ENCODE measurements at regions not wholly inside any gene's neighbourhood (a gene's known extent, or its start where the extent isn't known, plus 50 kb on each side); places are given as distances from the start of the nearest gene placed in this dataset.

DNA sequence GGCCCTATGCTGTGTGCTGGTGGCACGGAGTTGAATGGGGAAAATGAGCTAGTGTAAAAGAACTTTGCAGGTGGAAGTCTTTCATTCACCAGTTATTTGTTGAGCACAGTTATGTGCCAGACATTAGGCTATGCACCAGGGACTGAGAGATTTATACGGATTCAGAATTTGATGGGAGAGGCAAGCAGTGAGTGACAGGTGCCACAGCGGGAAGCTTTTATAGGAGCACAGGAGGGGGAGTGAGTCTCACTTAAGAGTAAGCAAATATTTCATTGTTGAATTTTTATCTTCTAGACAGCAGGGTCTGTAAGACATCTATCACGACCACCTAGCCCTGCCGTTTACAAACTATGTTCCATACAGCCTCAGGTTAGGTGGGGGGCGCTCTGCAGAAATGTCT is 320.6 kb downstream of the SNAPC1 start:
- ChIA-PET CTCF (no interaction called here), POLR2A (ENCODE audit: low non-redundant PET) (no interaction called here)

DNA sequence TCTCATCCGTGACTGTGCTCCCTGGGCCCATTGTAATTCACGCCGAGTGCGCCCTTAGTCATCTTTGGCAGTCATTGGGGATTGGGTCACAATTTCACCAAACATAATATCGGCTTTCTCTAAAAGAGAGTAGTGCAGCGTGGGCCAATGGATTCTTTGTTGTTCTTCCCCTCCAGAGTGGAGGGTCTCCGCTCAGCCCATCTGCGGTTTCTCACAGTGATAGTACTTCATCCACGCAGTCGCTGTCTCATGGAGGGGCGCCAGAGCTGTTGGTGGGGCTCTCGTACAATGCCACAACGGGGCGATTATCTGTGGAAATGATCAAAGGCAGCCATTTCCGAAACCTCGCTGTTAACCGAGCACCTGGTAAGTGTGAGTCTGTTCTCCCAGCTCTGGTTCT is 321.8 kb downstream of the SNAPC1 start:
- TF ChIP-seq, protein P1, sequence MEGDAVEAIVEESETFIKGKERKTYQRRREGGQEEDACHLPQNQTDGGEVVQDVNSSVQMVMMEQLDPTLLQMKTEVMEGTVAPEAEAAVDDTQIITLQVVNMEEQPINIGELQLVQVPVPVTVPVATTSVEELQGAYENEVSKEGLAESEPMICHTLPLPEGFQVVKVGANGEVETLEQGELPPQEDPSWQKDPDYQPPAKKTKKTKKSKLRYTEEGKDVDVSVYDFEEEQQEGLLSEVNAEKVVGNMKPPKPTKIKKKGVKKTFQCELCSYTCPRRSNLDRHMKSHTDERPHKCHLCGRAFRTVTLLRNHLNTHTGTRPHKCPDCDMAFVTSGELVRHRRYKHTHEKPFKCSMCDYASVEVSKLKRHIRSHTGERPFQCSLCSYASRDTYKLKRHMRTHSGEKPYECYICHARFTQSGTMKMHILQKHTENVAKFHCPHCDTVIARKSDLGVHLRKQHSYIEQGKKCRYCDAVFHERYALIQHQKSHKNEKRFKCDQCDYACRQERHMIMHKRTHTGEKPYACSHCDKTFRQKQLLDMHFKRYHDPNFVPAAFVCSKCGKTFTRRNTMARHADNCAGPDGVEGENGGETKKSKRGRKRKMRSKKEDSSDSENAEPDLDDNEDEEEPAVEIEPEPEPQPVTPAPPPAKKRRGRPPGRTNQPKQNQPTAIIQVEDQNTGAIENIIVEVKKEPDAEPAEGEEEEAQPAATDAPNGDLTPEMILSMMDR (conservative IDR thresholded peaks at IDR 0.05; ENCODE audit: low read depth): no peak
- ChIA-PET CTCF (interaction anchor here (1.0 kb wide), 1 partner anchor 12 kb away, joined by 3 read pairs; no protein-coding TSS in a partner anchor), POLR2A (ENCODE audit: low non-redundant PET) (no interaction called here)
- no peak for DNase-seq (ENCODE audit: low spot score)
- H3K27ac ChIP-seq: no peak overlapping the region

More for the DNA sequence above, 320.6 kb downstream of the SNAPC1 start:
- H3K27ac ChIP-seq: no peak overlapping the region
- TF ChIP-seq, protein P1 (conservative IDR thresholded peaks at IDR 0.05; ENCODE audit: low read depth): no peak
- no peak for DNase-seq (ENCODE audit: low spot score)

DNA sequence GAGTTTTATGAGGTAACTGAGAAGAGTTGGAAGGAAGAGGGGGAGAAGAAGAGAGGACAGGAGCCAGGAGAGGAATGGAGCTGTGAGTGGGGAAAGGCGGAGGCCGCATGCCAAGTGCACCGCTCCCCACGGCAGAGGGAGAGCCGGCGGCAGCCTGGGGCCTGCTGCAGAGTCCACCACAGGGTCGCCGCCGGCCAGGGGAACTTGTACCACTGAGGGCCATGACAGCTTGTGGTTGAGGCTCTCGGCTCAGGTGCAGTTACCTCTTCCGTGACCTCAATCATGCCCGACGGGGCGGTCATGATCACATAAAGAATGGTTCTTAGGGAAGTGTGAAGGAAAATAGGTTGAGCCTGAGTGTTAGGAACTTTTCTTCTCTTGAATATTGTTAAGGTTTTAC is 325.0 kb downstream of the SNAPC1 start:
- no peak for DNase-seq (ENCODE audit: low spot score)
- H3K27ac ChIP-seq: no peak overlapping the region
- ChIA-PET CTCF (interaction anchor here (0.7 kb wide), 1 partner anchor 75 kb away, joined by 3 read pairs; no protein-coding TSS in a partner anchor), POLR2A (ENCODE audit: low non-redundant PET) (no interaction called here)
- TF ChIP-seq, protein P1 (conservative IDR thresholded peaks at IDR 0.05; ENCODE audit: low read depth): no peak

DNA sequence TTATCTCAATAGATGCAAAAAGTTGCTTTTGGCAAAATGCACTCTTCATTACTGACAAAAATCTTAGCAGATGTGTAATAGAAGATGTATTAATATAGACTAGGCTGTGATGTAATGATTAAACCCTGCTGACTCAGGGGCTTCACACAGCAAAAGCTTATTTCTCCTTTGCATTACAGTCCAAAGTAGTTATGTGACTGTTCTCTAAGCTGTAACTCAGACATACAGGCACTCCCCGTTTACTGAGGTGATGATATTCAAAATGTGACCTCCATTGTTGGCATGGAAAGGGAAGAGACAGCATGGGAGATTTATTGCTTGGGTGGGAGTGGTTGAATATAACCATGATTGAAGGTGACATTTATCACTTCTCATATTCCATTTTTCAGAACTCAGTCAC is 331.5 kb downstream of the SNAPC1 start:
- no peak for DNase-seq (ENCODE audit: low spot score)
- H3K27ac ChIP-seq: no peak overlapping the region
- ChIA-PET CTCF (no interaction called here), POLR2A (ENCODE audit: low non-redundant PET) (no interaction called here)
- TF ChIP-seq, protein P1 (conservative IDR thresholded peaks at IDR 0.05; ENCODE audit: low read depth): no peak

DNA sequence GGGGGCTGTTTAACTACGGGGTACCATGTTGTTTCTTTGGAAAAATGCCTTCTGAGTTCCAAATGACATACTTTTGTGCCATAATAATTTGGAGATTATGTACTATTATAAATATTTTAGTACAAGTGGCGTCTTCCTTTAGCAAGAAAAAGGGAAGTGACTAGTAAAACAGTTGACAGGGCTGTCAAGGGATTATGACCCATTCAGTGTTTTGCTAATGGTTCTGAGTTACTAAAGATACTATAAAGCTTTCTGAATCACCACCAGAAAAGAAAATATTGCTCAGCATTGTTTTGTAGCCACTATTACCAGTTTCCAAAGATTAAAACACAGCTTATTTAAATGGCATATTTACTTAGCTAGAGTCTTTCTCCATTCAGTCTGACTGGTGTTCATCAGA is 334.9 kb downstream of the SNAPC1 start:
- no peak for DNase-seq (ENCODE audit: low spot score)
- ChIA-PET POLR2A (ENCODE audit: low non-redundant PET) (no interaction called here), CTCF (no interaction called here)
- TF ChIP-seq, protein P1 (conservative IDR thresholded peaks at IDR 0.05; ENCODE audit: low read depth): no peak
- no peak overlapping the region for H3K27ac ChIP-seq

DNA sequence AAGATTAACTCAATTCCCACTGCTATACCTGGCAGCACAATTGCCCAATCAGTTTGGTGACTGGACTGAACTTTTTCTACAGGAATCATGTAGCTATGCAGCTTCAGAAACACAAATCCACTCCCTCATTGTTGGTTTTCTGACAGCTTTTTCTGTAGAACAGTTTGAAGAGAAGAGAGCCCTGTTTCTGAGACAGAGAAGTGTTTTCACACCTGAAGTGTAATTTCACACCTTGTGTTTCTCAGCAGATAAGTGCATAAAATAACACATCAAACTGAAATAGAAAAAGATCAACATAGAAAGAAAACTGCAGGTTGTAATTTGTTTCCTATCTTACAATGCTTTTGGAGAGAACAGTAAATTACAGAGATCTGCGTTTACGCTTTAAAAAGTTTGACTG is 335.6 kb downstream of the SNAPC1 start:
- TF ChIP-seq, protein P1 (conservative IDR thresholded peaks at IDR 0.05; ENCODE audit: low read depth): no peak
- ChIA-PET POLR2A (ENCODE audit: low non-redundant PET) (no interaction called here), CTCF (interaction anchor here (0.6 kb wide), 1 partner anchor 205 kb away, joined by 3 read pairs; no protein-coding TSS in a partner anchor)
- DNase-seq (ENCODE audit: low spot score): no peak
- H3K27ac ChIP-seq: no peak overlapping the region

DNA sequence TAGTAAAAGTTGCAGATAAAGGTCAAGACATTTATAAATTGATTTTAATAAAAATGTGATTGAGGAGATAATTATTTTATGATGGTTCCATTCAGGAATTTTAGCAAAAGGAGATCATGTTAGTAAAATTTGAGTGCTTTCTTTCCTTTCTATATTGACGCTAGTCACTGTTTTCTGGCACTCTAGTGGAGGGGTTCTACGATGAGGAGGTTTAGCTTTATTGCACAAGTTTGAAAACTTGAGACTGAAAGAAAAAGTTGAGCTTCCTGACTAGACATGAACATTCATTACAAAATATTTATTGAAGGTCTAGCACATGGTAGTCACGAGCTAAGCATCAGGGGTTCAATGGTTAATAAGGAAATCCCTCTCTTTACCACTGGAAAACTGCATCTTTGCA is 336.1 kb downstream of the SNAPC1 start:
- DNase-seq (ENCODE audit: low spot score): no peak
- ChIA-PET POLR2A (ENCODE audit: low non-redundant PET) (no interaction called here), CTCF (interaction anchor here (0.6 kb wide), 1 partner anchor 205 kb away, joined by 3 read pairs; no protein-coding TSS in a partner anchor)
- TF ChIP-seq, protein P1 (conservative IDR thresholded peaks at IDR 0.05; ENCODE audit: low read depth): no peak
- no peak overlapping the region for H3K27ac ChIP-seq

All from RWPE1 (cell line).